HepG2 (cell line): ENCODE measurements at regions not wholly inside any gene's neighbourhood (a gene's known extent, or its start where the extent isn't known, plus 50 kb on each side); places are given as distances from the start of the nearest gene placed in this dataset.

Source experiments
- ATAC-seq: fragments of 200-7000 bp; cut with Tn5 transposase; 3 replicates; pipeline ENCODE4 v1.9.1; 2020; ENCODE audit warnings: mild to moderate bottlenecking, moderate library complexity
- BruUV-seq: library from RNA; stranded (reverse); fragments of 400-500 nt; replicated peaks from 2 replicates; lab custom pipeline; 2021; lab: Mats Ljungman, UMichigan
- CTCF ChIA-PET: fragments of 300-600 bp; formaldehyde crosslinking; extraction: SDS; loops from one replicate; lab custom pipeline; 2021; ENCODE audit warnings: low total read pairs, inconsistent platforms, low intra/inter-chr PET ratio; lab: Yijun Ruan, JAX
- POLR2A ChIA-PET: fragments of 350-600 bp; sonication (Branson Sonifier 250); formaldehyde crosslinking; loops from one replicate; lab custom pipeline; 2020; ENCODE audit warnings: antibody characterized with exemption, inconsistent platforms; lab: Yijun Ruan, JAX
- DNase-seq: peaks from one replicate; pipeline ENCODE4 v3.0.0-alpha.2; 2015; ENCODE audit warnings: low spot score
- FAIRE-seq: peaks from 3 replicates; lab custom pipeline; 2011; peaks lifted over from hg19 to GRCh38; lab: Jason Lieb, UNC
- H2AFZ ChIP-seq: one replicate; pipeline ENCODE4 v1.6.1; 2011; ENCODE audit warnings: low read length, inconsistent platforms
- H3K27ac ChIP-seq: fragments of 300-600 bp; 3 replicates; pipeline ENCODE4 v1.8.0; 2011; ENCODE audit warnings: mixed run types, mild to moderate bottlenecking, mixed read lengths, low read length, inconsistent platforms; ENCODE audit not compliant: insufficient read depth; ENCODE audit errors: extremely low read length
- H3K27me3 ChIP-seq, 2 experiments: fragments of 200-600 bp in 1 of 2; 2 replicates in 1 of 2; 3 replicates in 1 of 2; pipeline versions ENCODE4 v1.6.0 to v1.8.0; 2011; ENCODE audit warnings: low read length in 2 of 2, mild to moderate bottlenecking in 2 of 2, moderate library complexity in 2 of 2, inconsistent platforms in 1 of 2; ENCODE audit not compliant: insufficient read depth in 2 of 2, control insufficient read depth in 1 of 2
- H3K36me3 ChIP-seq, 2 experiments: fragments of 200-600 bp in 1 of 2; replicated peaks in 1 of 2; 2 replicates in 1 of 2; 3 replicates in 1 of 2; pipeline versions ENCODE4 v1.5.1 to v1.8.0; 2011; ENCODE audit warnings: low read length in 2 of 2, inconsistent platforms in 1 of 2; ENCODE audit not compliant: insufficient read depth in 2 of 2, control insufficient read depth in 1 of 2
- H3K4me1 ChIP-seq: 2 replicates; pipeline ENCODE4 v1.5.1; 2012; ENCODE audit warnings: low read length, inconsistent platforms; ENCODE audit not compliant: insufficient read depth
- H3K4me2 ChIP-seq: 2 replicates; pipeline ENCODE4 v1.6.0; 2011; ENCODE audit warnings: low read depth, low read length, inconsistent platforms
- H3K4me3 ChIP-seq, 3 experiments: fragments of 200-600 bp in 1 of 3; sonication (generic), shearing (Covaris generic) in 1 of 3; replicated peaks in 1 of 3; 2 replicates each; pipeline ENCODE4 v1.5.1; 2011 to 2016; ENCODE audit warnings: low read length in 3 of 3, inconsistent platforms in 2 of 3, low read depth in 2 of 3, mild to moderate bottlenecking in 2 of 3, control low read depth in 1 of 3, mixed read lengths in 1 of 3; ENCODE audit not compliant: insufficient read depth in 1 of 3
- H3K79me2 ChIP-seq: one replicate; pipeline ENCODE4 v1.6.1; 2011; ENCODE audit warnings: low read length, inconsistent platforms; ENCODE audit not compliant: insufficient read depth
- H3K9ac ChIP-seq: 2 replicates; pipeline ENCODE4 v1.6.0; 2011; ENCODE audit warnings: mild to moderate bottlenecking, low read depth, low read length, inconsistent platforms; ENCODE audit not compliant: insufficient read depth
- H3K9me3 ChIP-seq: 2 replicates; pipeline ENCODE4 v1.5.1; 2012; ENCODE audit warnings: mild to moderate bottlenecking, low read length
- H4K20me1 ChIP-seq: 2 replicates; pipeline ENCODE4 v1.6.0; 2011; ENCODE audit warnings: inconsistent platforms, mild to moderate bottlenecking, low read length, moderate library complexity; ENCODE audit not compliant: insufficient read depth
- AFF4 ChIP-seq: sonication (generic); formaldehyde crosslinking; IDR thresholded peaks from 2 replicates; pipeline ENCODE4 v1.4.0; 2020; ENCODE audit warnings: missing genetic modification reagents
- AGO2 ChIP-seq: fragments of 200-400 bp; formaldehyde crosslinking; optimal IDR thresholded peaks from 2 replicates; pipeline ENCODE3; 2017; ENCODE audit warnings: mild to moderate bottlenecking, low read depth, low read length, moderate library complexity
- ZNF550 ChIP-seq: sonication (generic); formaldehyde crosslinking; IDR thresholded peaks from 2 replicates; pipeline ENCODE4 v1.4.0; 2020; ENCODE audit warnings: mild to moderate bottlenecking, missing genetic modification reagents, borderline replicate concordance
- ZNF770 ChIP-seq: sonication (generic); formaldehyde crosslinking; IDR thresholded peaks from 2 replicates; pipeline ENCODE4 v1.5.0; 2020; ENCODE audit warnings: mild to moderate bottlenecking, missing genetic modification reagents
- WGBS: methylation state at CpG from one replicate; pipeline ENCODE4 v1.1.6; 2017; ENCODE audit warnings: low lambda C conversion rate; 5-methylcytosine and 5-hydroxymethylcytosine counted together
- in situ Hi-C: cut with HindIII; loops from 2 replicates; pipeline ENCODE4 v1.10.0; 2017; ENCODE audit warnings: low pct_unique_long_range_greater_than_20kb; ENCODE audit not compliant: extremely low pct_ligation_motif_present
- intact Hi-C: fragments of 100-400 bp; cut with micrococcal nuclease; formaldehyde crosslinking; loops from one replicate; pipeline ENCODE4 v1.10.0; 2022; ENCODE audit not compliant: unreplicated experiment
- TF ChIP-seq, protein P1 (sequence below): sonication (generic); formaldehyde crosslinking; IDR thresholded peaks from 2 replicates; pipeline ENCODE4 v1.9.0; 2021; ENCODE audit warnings: missing genetic modification reagents, borderline replicate concordance
- TF ChIP-seq, protein P2 (sequence below): IDR thresholded peaks from 2 replicates; pipeline ENCODE4 v1.6.1; 2016; ENCODE audit warnings: low read depth, control low read depth

- no peak for TF ChIP-seq ZNF770 (CRISPR knock-in tag)
Measured at GRCh38 chr5:28632607-28633006, 1594.2 kb upstream of the CDH9 start (continued).

- no peak for FAIRE-seq
- in situ Hi-C loops: no loop called here
- TF ChIP-seq AFF4 (CRISPR knock-in tag) (no peak), AGO2 (no peak), ZNF550 (no peak)
- TF ChIP-seq, protein P1, sequence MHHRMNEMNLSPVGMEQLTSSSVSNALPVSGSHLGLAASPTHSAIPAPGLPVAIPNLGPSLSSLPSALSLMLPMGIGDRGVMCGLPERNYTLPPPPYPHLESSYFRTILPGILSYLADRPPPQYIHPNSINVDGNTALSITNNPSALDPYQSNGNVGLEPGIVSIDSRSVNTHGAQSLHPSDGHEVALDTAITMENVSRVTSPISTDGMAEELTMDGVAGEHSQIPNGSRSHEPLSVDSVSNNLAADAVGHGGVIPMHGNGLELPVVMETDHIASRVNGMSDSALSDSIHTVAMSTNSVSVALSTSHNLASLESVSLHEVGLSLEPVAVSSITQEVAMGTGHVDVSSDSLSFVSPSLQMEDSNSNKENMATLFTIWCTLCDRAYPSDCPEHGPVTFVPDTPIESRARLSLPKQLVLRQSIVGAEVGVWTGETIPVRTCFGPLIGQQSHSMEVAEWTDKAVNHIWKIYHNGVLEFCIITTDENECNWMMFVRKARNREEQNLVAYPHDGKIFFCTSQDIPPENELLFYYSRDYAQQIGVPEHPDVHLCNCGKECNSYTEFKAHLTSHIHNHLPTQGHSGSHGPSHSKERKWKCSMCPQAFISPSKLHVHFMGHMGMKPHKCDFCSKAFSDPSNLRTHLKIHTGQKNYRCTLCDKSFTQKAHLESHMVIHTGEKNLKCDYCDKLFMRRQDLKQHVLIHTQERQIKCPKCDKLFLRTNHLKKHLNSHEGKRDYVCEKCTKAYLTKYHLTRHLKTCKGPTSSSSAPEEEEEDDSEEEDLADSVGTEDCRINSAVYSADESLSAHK (CRISPR knock-in tag): no peak
- TF ChIP-seq, protein P2, sequence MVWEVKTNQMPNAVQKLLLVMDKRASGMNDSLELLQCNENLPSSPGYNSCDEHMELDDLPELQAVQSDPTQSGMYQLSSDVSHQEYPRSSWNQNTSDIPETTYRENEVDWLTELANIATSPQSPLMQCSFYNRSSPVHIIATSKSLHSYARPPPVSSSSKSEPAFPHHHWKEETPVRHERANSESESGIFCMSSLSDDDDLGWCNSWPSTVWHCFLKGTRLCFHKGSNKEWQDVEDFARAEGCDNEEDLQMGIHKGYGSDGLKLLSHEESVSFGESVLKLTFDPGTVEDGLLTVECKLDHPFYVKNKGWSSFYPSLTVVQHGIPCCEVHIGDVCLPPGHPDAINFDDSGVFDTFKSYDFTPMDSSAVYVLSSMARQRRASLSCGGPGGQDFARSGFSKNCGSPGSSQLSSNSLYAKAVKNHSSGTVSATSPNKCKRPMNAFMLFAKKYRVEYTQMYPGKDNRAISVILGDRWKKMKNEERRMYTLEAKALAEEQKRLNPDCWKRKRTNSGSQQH: no peak
Measured at GRCh38 chr5:28603869-28604268, 1565.5 kb upstream of the CDH9 start.

More at GRCh38 chr5:28603869-28604268, 1565.5 kb upstream of the CDH9 start:
- Histone ChIP-seq H3K4me1 (no peaks in the 10 kb centered on the region), H3K79me2 (no peaks in the 10 kb centered on the region), H2AFZ (no peak overlapping the region), H3K27ac (no peak overlapping the region), H3K9ac (no peak overlapping the region), H3K4me2 (no peak overlapping the region), H4K20me1 (no peaks in the 10 kb centered on the region), H3K4me3 (no peak overlapping the region), H3K9me3 (no peaks in the 10 kb centered on the region), H3K36me3 (no peaks in the 10 kb centered on the region), H3K27me3 (no peaks in the 10 kb centered on the region)
- ATAC-seq (no peak), DNase-seq (no peak)
- intact Hi-C loops: no loop called here
- BruUV-seq: no TSS peak
- 3% methylated on average over 3 of the region's 3 CpGs for WGBS
- ChIA-PET CTCF (no interaction called here), POLR2A (no interaction called here)
